Skin epidermis (tissue), 12 donors: ENCODE measurements at regions not wholly inside any gene's neighbourhood (a gene's known extent, or its start where the extent isn't known, plus 50 kb on each side); places are given as distances from the start of the nearest gene placed in this dataset.

Source experiments
- H3K27ac ChIP-seq, 21 experiments: fragments of 200-600 bp; sonication (generic) in 11 of 21; one replicate each; pipeline ENCODE4 v1.5.0; 2020; ENCODE audit warnings: mild to moderate bottlenecking in 3 of 21, inconsistent platforms in 2 of 21, moderate library complexity in 2 of 21
- H3K4me3 ChIP-seq, 7 experiments: fragments of 200-600 bp; sonication (generic) in 2 of 7; one replicate each; pipeline ENCODE4 v1.5.0; 2020; ENCODE audit warnings: inconsistent platforms in 2 of 7, mild to moderate bottlenecking in 2 of 7, moderate library complexity in 1 of 7

- no peak overlapping the region for H3K4me3 ChIP-seq
These were observed 135.2 kb upstream of the HAAO start for GRCh38 chr2:42927334-42928160.

DNA sequence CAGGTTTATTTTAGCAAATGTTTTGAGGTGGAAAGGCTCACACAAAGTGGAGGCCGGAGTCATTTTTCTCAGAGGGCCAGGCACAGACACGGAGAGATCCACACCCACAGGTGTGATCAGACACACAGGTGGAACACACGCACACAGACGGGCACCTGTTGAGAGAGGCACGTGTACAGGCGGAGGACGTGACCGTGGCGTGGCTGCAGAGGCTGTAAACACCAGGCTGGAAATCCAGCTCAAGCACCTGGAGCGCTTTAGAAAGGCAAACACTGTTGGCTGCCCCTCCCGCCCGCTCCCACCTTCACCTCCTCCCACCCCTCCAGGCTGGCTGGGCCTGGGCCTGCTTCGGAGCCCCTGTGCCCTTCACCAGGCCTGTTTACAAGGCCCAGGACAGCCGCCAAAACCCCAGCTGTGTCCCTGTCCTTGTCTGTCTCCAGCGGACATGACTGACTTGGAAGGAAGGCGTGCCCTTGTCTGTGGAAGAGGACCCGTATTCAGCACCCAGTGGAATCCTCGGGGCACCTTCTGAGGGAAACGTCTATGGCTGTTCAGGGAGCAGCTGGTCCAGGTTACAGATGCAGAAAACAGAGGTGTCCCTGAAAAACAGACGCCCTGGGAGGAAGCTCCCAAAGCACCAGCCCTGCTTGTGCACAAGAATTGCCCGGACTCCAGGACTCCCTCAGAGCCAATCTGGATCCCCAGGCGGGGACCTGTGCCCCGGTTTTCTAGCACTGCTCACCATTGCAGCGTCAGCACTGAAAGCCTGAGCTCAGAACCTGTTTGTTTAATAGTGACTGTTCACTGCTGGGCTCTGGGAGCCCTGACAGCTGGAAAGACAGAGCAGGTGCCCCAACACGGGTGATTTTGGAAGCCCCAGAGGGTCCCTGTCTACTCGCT lies 134.3 kb upstream of the HAAO start:
- H3K4me3 ChIP-seq, result no peak overlapping the region
- H3K27ac ChIP-seq, result peak overlapping the region in 20 of 21 experiments; percentile 55 to 95 (median 82)

More at GRCh38 chr2:42927334-42928160, 135.2 kb upstream of the HAAO start:
- H3K27ac ChIP-seq, result peak overlapping the region in 19 of 21 experiments; percentile 19 to 95 (median 81)

DNA sequence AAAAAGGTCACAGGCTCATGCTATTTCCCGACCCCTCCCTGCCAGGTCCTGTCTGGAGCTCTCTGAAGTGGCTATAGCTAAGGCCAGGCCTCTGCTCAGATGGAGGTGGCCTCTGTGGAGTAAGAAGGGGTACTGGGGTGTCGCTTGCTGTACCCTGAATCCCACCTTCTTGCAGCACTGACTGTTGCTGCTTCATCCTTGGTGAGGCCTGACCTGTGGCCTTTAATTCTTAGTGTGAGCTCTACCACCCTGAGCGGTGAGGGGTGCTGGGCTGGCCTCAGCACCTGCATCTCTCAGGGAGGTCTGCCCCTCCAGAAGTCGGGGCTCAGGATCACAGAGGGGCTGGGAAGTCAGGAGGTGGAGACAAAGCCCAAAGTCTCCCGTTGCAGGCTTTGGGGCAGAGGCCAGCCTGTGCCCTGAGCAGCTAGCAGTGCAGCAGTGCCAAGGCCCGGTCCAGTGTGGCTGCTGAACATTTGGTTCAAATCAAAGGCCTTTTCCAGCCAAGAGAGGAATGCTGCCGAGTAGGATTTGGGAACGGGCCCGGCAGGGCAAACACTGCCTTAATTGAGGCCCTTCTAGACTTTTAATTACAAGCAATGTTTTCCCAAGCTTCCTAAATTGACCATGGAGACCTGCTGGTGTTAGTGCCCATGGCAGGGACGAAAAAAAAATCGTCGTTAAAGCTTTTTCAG lies 133.5 kb upstream of the HAAO start:
- Histone ChIP-seq H3K4me3 (no peak overlapping the region), H3K27ac (peak overlapping the region in 20 of 21 experiments; percentile 55 to 95 (median 82))

DNA sequence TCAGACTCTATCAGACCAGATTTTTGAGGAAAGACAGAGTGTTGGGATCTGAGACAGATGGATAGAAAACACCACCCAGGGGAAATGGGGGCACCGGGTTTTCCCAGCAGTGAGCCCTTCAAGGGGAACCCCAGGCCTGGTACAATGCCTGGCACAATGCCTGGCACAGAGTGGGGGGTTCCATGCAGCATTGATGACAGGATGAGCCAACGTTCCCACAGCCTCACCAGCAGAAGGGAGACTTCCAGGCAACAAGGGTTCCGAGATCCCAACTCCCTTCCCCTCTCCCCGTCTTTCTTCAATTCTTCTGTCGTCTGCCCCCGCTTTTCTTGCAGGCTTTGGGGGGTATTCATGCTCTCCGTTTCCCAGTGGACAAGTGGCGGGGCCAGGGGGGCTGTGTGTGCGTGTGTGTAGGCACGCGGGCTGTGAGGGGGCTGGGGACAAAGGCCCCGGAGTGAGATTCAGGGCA lies 132.1 kb upstream of the HAAO start:
- H3K4me3 ChIP-seq, result no peak overlapping the region

DNA sequence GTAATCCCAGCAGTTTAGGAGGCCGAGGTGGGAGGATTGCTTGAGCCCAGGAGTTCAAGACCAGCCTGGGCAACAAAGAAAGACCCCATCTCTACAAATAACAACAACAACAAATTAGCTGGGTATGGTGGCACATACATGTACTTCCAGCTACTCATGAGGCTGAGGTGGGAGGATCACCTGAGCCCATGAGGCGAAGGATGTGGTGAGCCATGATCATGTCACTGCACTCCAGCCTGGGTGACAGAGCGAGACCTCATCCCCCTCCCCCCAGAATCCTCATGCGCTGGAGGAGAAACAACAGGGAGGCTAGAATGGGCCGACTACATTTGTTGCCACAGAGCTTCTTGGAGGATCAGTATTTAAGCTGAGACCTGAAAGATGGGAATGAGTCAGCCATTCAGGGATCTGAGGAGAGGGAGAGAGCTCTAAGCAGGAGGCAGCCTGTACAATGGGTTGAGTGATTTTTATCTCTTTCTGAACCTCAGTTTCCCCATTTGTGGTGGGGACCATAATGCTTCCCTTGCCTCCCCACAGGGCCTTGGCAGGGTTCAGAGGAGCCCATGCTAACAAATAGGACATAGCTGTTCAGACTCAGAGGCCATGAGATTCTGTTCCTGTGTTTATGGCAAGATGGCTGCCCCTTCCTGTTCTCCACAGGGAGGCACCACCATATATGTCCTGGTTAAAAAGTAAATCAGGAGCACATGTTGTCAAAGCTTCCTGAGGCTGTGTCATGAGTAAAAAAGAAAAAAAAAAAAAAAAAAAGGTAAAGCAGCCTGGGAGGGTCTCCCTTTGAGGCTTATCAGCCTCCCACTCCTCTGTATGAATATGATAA lies 131.4 kb upstream of the HAAO start:
- Histone ChIP-seq H3K4me3 (no peak overlapping the region), H3K27ac (peak overlapping the region in 20 of 21 experiments; percentile 55 to 95 (median 82))

More for the DNA sequence above, 132.1 kb upstream of the HAAO start:
- H3K27ac ChIP-seq, result peak overlapping the region in 20 of 21 experiments; percentile 55 to 95 (median 82)

DNA sequence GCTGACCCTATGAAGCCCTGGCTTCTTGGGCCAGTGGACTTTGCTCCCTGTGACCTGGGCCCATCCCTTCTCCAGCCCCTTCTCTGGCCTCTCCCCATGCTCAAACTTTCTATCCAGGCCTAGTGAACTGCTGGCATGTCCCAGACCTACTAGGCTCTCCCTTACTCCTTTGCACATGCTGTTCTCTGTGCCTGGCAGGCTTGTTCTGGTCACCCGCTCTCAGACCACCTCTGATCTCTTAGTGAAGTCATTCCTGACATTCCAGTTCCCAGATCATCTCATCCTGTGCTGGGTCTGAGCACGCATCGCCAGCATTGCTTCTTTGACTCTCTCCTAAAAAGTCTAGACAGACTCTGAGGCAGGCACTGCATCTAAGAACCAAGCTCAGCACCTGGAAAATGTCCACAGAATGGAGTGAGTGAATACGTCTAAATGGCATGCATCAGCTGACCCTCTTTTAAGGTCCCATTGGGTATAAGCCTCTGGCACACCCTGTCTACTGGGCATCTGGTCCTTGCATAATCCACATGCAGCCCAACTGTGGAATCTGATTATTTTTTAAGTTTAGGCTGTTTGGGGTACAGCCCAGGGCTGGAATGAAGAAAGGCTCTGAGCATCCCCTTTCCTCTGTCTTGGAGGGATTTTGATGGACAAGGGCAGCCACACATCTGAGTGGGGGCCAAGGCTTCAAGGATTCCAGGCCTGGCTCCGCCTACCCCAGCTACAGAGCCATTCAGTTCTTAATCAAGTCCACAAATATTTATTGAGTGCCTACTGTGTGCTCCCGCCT lies 130.6 kb upstream of the HAAO start:
- H3K27ac ChIP-seq, result peak overlapping the region in 20 of 21 experiments; percentile 55 to 95 (median 82)
- H3K4me3 ChIP-seq, result no peak overlapping the region

DNA sequence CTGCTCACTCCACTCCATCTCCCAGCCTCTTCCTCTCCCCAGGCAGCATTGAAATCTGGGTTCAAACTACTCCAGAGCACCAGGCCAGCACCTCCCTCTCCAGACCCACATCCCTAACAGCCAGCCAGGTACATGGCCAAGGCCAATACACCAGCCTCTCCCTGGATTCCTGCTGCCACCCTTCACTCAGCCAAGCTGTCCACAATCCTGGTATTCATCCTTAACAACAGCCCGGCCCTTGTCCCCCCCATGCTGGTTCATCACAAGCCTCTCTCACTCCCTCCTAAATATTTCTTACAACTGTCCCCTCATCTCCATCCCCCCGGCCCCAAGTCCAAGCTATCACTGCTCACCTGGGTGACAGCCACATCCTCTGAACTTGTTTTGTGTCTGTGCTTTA lies 129.9 kb upstream of the HAAO start:
- Histone ChIP-seq H3K4me3 (no peak overlapping the region), H3K27ac (peak overlapping the region in 20 of 21 experiments; percentile 32 to 95 (median 78))

DNA sequence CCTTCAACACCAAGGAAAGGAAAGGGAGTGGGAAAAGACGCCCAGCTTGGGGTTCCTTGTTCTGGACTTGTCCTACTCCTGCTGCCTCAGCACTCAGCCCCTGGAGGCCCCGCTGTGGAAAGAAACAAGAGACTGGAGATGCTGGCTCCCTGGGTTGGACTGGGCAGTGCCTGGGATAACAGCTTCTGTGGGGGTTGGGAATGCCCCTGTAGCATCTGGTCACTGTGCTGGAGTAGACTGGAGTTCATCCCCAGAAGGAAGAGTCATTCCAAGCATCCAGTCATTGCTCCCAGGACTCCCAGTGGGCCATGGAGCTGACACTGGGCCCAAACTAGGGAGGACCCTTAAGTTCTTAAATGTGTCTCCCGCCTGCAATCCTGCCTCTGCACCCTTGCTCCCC lies 129.3 kb upstream of the HAAO start:
- no peak overlapping the region for H3K4me3 ChIP-seq
- H3K27ac ChIP-seq, result peak overlapping the region in 16 of 21 experiments; percentile 32 to 95 (median 82)

- H3K4me3 ChIP-seq, result no peak overlapping the region
- H3K27ac ChIP-seq, result peak overlapping the region in 13 of 21 experiments; percentile 24 to 95 (median 81)
These were observed 128.8 kb upstream of the HAAO start for GRCh38 chr2:42921147-42921520.

DNA sequence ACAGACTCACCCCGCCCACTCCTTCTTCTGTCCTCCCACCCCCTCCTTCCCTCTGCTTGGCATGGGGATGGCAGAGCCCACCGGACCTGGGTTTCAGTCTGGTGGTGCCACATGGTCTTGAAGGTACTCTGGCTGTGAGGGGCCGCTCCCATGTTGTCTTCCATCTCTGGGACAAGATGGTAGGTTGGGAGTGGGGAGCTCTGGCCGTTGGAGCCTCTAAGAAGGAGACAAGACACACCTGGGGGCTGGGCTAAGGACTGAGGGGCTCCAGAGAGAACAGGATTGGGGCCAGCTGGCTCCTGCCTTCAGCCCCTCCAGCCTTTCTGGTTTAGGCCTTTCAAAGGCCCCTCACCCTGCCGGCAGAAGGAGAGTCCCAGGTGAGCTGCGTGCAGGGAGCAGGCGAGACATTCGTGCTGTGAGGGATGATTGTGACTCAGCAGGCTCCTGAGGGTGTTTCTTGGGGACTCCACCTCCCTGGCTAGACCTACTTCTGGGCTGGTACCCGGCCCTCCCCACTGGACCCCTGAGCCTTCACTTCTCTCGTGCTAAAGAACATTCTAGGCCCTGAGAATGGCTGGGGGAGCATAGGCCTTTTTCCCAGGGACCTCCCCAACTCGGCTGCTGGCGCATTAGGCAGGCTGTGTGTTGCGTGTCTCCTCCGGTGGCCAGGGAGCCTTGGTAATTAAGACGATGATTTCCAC lies 128.2 kb upstream of the HAAO start:
- Histone ChIP-seq H3K4me3 (no peak overlapping the region), H3K27ac (peak overlapping the region in 12 of 21 experiments; percentile 1 to 95 (median 74))

GRCh38 chr2:42918671-42919318 lies 126.4 kb upstream of the HAAO start:
- H3K4me3 ChIP-seq, result no peak overlapping the region
- peak overlapping the region in 16 of 21 experiments; percentile 16 to 90 (median 60) for H3K27ac ChIP-seq

DNA sequence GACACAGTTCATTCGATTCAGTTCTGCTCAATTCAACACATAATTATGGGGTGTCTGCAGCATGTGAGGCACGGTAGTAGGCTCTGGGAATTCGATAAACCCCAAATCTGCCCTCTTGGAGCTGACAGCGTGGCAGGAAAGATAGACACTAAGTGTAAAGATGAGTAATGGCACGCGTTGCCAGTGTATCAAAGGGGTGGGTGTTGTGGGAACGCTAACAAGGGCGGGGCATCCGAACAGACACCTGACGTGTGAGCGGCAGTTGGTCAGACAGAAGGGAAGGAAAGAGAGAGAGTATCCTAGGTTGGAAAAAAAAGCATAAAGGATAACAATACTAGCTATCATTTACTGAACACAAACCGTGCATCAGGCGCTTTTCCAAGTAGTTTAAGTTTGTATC lies 125.7 kb upstream of the HAAO start:
- no peak overlapping the region for H3K4me3 ChIP-seq
- peak overlapping the region in 18 of 21 experiments; percentile 2 to 80 (median 54) for H3K27ac ChIP-seq

DNA sequence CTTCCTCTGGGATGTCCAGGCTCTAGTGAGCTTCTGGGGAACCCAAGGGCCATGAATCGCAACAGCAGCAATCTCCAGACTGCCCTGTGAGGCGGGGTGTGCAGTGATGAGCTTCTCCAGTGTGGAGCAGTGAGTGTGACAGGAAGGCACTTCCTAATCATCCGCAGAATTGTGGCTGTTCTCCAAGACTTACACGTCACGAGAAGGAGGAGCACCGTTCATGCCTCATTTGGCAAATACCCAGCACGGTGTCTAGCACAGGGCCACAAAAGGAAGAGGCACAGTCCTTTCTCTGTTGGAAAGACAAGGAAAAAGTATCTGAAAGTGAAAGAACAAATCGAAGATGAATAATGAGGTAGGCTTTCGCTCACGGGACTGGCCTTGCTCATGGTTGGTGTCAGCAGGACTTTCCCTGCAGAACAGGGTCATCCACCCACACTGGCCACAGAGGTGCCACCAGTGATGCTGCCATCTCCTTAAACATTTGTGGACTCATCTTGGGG lies 125.1 kb upstream of the HAAO start:
- Histone ChIP-seq H3K27ac (peak overlapping the region in 19 of 21 experiments; percentile 2 to 80 (median 57)), H3K4me3 (no peak overlapping the region)

DNA sequence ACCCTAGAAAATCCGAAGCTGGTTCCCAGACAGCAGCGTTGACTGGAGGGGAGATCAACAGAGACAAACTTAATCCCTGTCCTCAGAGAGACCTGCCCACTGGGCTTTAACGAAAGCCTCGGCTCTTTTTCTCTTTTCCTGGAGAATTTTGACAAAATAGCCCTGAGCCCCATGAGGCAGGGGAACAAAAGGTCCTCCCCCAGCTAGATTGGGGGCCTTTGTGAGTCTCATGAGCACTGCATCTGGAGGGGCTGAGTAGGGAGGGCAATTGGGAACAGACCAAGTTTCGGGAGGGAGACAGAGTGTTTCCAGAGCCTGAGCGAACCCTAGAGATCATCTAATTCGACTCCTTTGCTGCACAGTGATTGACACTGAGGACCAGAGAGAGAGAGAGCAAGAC lies 123.9 kb upstream of the HAAO start:
- Histone ChIP-seq H3K27ac (peak overlapping the region in 4 of 21 experiments; percentile 45 to 77 (median 61)), H3K4me3 (no peak overlapping the region)

DNA sequence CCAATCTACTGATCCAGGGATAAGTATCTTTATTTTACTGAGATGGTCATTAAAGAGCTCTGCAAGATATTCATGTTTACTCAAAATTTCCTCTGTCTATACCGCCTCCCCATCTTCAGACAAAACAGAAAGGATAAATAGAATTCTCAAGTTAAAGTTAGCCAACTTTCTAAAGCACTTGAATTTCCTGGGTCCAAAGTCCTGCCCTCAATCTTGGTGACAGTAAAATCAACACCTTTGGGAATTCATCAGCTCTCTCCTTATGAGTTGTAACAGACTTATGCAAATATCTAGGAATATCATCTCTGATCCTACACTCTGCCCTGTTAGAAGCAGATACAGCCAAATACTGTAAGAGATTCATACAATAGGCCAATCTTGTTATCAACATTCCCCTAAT lies 122.5 kb upstream of the HAAO start:
- Histone ChIP-seq H3K27ac (peak overlapping the region in 4 of 21 experiments; percentile 27 to 71 (median 40)), H3K4me3 (no peak overlapping the region)

GRCh38 chr2:42914314-42914713 lies 121.9 kb upstream of the HAAO start:
- no peak overlapping the region for H3K4me3 ChIP-seq
- H3K27ac ChIP-seq, result peak overlapping the region in 5 of 21 experiments; percentile 13 to 47 (median 25)
